ENCODE measurements at regions not wholly inside any gene's neighbourhood (a gene's known extent, or its start where the extent isn't known, plus 50 kb on each side); places are given as distances from the start of the nearest gene placed in this dataset.

DNA sequence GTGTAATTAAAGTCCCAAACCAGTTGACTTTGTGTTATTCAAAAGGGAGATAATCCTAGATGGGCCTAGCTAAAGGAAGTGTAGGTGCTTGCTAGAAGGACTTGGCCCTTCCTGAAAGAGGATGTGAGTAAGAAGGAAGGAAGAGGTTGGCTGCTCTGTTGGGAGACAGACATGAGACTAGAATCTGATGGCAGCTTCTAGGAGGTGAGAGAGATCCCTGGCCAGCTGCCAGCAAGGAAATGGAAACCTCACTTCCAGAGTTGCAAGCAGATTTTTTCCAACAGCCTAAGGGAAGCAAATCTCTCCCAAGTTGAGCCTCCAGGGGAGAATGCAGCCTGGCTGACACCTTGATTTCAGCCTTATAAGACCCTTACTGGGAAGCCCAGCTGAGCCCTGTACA lies 368.4 kb upstream of the ZMIZ1 start:
- TF ChIP-seq ZNF274 (IDR thresholded peaks at IDR 0.05; ENCODE audit: low read depth, low read length) = no peak
- H3K4me3 ChIP-seq (ENCODE audit: low read length) = no peak overlapping the region

DNA sequence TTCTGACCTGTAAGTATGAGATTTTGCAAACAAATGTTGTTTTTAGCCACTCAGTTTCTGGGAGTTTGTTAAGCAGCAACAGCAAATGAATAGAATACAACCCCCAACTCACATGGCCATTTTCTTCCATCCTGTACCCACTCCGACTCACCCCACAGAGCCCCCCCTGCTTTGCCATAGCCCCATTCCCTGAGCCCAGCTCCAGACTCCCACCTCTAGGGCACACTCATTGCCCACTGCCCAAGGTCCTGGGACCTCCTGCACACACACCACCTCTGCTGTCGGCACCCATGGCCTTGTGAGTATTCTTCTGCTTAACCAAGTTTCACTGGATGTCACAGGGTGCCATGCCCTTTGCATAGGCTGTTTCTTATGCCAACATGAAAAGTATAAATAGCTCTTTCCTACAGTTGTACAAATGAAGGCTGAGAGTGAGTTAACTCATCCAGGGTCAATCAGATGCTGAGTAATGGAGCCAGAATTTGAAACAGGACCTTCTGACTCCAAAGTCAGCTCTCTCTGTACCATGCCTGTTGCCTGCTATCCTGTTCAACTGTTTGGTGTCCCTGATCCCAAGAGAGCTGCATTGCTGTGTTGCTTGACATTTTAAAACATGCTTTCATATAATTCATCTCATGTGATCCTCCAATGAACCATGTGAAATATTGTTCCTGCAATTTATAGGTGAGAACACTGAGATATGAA lies 367.8 kb upstream of the ZMIZ1 start:
- H3K4me3 ChIP-seq (ENCODE audit: low read length) = no peak overlapping the region
- no peak for TF ChIP-seq ZNF274 (IDR thresholded peaks at IDR 0.05; ENCODE audit: low read depth, low read length)

DNA sequence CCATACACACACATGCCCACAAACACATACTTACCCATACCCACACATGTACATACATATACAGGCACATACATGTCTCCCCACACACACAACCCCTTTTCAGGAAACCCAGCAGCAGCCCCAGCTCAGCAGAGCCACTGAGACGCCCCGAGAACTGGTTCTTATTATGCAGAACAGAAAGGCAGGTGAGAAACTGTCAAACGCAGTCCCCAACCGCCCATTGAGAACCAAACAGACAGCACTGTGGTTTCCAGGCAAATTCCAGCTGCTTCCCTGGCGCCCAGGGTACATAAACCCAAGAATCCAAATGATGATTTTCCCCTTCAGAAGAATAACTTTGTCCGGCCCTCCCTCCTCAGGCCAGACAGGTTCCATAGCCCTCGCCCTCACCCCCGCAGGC lies 366.6 kb upstream of the ZMIZ1 start:
- H3K4me3 ChIP-seq (ENCODE audit: low read length) = no peak overlapping the region
- TF ChIP-seq ZNF274 (IDR thresholded peaks at IDR 0.05; ENCODE audit: low read depth, low read length) = no peak

DNA sequence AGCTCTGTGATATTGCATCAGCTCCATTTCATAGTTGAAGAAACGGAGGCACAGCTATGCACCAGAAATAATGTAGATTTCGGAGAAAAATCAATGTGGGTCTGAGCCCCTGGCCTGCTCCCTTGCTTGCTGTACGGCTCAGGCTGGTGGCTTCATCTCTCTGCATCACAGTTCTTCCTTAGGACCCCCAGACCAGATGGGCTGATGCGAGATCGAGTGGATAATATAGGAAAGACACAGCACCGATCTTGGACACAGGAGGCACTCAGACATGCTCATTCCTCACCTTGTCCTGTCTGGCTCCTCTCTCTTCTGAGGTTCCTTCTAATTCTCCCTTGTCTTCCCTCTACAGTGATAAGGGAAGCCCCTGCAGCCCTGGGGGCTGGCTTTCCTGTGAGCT lies 365.9 kb upstream of the ZMIZ1 start:
- H3K4me3 ChIP-seq (ENCODE audit: low read length) = no peak overlapping the region
- no peak for TF ChIP-seq ZNF274 (IDR thresholded peaks at IDR 0.05; ENCODE audit: low read depth, low read length)

DNA sequence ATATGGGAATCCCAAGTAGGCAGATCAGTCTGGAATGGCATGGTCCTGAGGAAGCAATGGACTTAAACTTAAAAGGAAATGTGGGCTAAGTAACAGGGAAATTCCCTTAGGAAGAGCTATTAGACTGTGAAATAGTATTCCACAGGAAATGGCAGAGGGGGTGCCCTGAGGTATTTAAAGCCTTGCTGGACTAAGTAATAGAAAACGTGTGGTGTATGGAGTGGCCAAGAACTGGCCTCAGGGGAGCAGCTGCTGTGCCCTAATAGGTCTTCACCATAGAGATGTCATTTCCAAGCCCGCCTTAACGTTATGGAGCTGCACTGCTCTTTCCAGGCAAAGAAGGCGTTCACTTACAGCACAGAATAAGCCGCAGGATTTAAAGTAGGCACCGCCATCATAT lies 365.2 kb upstream of the ZMIZ1 start:
- TF ChIP-seq ZNF274 (IDR thresholded peaks at IDR 0.05; ENCODE audit: low read depth, low read length) = no peak
- no peak overlapping the region for H3K4me3 ChIP-seq (ENCODE audit: low read length)

DNA sequence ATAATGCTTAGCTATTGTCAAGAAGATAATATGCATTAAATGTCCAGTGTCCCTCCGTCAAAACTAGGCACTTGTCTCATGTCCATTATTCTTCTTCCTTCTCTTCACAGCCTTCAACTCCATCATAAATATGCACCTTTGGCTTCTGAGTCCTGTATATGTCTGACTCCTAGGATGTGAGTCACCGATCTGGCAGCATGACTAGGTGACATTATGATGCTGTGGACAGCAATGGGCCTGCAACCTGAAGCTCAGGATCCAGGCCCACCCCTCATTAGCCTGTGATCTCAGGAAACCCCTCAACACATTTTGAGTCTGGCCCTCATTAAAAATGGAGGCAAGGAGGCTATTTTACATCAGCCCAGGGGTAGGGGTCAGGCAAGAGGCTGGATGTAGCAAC lies 362.5 kb upstream of the ZMIZ1 start:
- TF ChIP-seq ZNF274 (IDR thresholded peaks at IDR 0.05; ENCODE audit: low read depth, low read length) = no peak

DNA sequence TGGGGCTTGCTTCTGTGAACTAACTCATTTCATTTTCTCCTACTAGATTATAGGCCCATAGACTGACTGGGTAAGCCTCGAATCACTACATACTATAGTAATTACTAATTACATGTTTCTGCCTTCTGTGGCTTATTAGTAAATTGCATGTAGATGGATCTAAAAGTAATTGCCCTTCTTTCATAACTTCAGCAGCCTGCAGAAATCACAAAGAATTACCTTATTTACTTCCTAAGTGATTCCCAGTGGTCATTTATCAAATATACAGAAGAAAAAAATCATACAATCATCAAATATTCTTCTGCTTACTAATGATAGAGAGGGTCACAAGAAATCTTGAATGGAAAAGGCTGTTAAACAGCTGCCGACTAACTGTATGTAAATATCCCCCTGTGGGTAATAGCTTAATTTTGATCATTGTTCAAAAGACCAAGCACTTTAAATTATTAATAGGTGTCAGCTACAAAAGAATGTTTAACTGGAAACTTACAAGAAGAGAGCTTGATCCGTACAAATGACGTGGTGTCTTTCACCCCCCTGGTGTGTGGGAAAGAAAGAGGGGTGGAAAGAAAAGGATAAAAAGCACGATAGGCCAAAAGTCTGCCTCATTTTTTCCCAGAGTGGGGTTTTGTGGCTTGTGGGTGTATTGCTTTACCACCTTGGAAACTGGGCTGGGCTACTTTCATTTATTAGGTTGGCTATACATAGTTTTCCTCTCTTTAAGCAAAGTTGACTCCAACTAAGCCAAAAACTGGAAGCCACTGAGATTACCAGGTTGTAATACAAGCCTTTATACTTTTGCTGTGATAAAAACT lies 361.8 kb upstream of the ZMIZ1 start:
- H3K4me3 ChIP-seq (ENCODE audit: low read length) = no peak overlapping the region
- TF ChIP-seq ZNF274 (IDR thresholded peaks at IDR 0.05; ENCODE audit: low read depth, low read length) = no peak

More for the DNA sequence above, 362.5 kb upstream of the ZMIZ1 start:
- H3K4me3 ChIP-seq (ENCODE audit: low read length) = no peak overlapping the region

DNA sequence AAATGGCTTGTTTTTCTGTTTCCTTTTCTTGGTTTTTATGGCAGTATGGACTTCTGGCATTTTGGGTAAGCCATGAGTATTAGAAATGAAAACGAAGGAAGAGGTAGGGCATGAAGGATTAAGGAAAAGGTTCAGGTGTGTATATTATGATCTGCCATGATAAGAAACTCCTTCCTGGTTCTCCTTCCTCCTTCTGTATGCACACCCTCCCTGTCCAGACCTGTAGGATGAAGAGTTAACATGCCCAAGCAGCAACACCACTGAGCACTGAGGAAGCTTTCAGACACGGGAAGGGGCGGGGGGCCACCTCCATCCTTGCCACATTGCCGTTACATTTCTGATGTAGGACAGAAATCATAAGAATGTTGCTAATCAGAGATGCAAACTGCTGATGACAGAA lies 361.0 kb upstream of the ZMIZ1 start:
- TF ChIP-seq ZNF274 (IDR thresholded peaks at IDR 0.05; ENCODE audit: low read depth, low read length) = no peak
- H3K4me3 ChIP-seq (ENCODE audit: low read length) = no peak overlapping the region

DNA sequence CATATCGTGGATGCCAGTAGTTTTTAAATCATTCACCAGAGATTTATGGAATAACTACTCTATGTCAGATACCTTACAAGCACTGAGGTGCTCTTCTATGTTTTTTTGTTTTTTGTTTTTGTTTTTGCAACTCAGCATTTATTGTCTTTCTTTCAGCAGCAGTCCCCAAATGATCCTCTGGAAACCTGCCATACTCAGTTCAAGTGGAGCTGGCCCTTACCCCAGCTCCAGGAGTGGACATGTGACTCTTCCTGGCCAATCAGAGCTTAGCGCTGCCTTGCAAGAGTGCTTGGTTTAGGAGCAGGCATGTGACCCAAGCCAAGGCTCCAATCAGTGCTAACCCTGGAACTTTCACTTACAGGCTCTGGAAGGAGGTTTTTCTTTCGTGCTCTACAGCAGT lies 356.6 kb upstream of the ZMIZ1 start:
- no peak for TF ChIP-seq ZNF274 (IDR thresholded peaks at IDR 0.05; ENCODE audit: low read depth, low read length)
- H3K4me3 ChIP-seq (ENCODE audit: low read length) = no peak overlapping the region

DNA sequence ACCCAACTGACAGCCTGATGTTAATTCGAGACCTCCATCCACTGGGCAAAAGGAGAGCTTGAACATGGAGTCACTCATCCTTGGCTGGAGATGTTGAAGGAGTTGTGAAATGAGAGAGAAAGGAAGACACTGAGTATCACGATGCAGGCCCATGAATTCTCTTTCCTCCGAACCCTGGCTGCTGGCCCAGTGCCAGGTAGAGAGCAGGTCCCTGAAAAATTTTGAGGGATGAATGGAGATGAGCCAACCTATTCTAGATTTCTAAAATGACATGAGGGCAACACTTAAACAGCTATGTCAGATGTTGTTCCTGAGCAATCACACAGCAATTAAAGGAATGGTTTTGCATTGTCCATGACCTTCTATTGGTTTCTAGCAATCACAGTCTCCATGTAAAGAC lies 355.1 kb upstream of the ZMIZ1 start:
- no peak for TF ChIP-seq ZNF274 (IDR thresholded peaks at IDR 0.05; ENCODE audit: low read depth, low read length)
- H3K4me3 ChIP-seq (ENCODE audit: low read length) = no peak overlapping the region

DNA sequence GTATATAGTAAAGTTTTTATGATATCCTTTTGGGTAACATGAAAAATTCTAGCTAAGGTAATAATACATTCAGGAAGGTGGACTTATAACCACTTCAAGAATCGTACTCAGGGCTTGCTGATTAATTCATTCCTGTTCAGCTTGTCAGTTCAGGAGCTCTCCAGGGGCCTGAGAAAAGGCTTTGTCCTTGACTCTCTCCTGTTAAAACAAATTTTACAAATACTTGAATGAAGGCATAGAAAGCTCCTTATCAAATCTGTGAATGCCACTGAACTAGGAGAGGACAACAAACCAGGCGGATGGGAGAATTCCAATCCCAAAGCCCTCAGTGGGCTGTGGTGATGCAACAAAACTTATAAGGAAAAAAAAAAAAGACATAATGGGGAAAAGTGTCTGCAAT lies 354.5 kb upstream of the ZMIZ1 start:
- TF ChIP-seq ZNF274 (IDR thresholded peaks at IDR 0.05; ENCODE audit: low read depth, low read length) = no peak
- H3K4me3 ChIP-seq (ENCODE audit: low read length) = no peak overlapping the region

DNA sequence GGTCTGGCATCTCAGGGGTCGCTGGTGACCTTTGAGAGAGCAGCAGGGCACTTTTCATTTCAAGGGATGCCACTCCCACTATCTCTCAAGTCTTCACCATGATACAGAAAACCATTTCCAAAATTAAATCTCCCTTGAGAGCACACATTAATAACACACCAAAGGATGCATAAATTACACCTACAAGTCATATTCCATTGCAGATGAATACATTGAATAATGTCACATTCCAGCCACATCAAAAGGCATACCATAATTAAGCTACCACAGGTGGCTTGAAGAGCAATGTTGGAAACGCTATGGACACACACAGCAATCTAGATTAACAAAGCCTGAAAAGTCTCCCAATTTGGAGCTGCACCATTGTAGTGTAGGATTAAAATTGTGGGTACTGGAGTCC lies 353.3 kb upstream of the ZMIZ1 start:
- no peak for TF ChIP-seq ZNF274 (IDR thresholded peaks at IDR 0.05; ENCODE audit: low read depth, low read length)
- H3K4me3 ChIP-seq (ENCODE audit: low read length) = no peak overlapping the region

DNA sequence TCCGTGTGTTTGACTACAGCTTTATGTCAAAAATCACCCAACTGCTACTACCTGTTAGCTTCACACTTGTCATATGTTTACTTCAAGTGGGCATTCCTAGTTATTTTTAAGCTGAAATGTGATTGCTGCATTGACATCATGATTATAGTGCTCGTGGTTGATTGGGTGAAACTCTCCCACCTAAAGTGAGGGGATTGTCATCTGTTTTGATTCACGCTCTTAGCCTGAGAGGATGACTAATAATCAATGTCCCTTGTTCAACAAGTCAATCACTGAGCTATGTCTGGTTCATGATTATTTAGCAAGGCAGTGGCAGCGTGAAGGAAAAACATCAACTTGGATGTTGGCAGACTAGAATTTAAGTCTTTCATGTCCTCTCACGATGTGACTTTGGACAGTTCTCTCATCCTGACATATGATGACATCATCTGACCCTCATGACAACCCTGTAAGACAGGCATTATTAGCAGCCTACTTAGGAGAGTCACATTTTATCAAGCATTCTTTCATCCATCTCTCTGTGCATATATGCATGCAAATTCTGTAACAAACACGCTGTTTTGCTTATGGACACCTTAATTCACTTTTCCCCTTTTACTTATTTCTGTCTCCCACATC lies 352.6 kb upstream of the ZMIZ1 start:
- no peak overlapping the region for H3K4me3 ChIP-seq (ENCODE audit: low read length)
- no peak for TF ChIP-seq ZNF274 (IDR thresholded peaks at IDR 0.05; ENCODE audit: low read depth, low read length)

DNA sequence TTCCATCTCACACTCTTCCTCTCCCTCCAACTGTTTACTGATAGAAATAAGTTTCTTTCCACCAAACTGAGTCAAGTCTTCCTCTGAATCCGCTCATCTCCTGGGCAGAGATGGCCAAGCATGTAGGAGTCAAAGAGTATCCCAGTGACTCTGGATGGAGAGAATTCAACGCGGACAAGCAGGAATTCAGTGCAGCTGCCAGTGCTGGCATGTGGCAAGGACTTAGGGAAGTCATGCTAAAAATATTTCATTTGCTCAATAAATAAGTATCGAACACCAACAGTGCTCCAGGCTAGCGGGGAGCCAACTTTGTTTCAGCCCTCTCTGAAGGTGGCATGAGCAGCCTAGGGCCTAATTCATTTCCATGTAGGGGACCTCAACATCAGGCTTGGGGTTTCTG lies 351.6 kb upstream of the ZMIZ1 start:
- no peak overlapping the region for H3K4me3 ChIP-seq (ENCODE audit: low read length)
- no peak for TF ChIP-seq ZNF274 (IDR thresholded peaks at IDR 0.05; ENCODE audit: low read depth, low read length)

DNA sequence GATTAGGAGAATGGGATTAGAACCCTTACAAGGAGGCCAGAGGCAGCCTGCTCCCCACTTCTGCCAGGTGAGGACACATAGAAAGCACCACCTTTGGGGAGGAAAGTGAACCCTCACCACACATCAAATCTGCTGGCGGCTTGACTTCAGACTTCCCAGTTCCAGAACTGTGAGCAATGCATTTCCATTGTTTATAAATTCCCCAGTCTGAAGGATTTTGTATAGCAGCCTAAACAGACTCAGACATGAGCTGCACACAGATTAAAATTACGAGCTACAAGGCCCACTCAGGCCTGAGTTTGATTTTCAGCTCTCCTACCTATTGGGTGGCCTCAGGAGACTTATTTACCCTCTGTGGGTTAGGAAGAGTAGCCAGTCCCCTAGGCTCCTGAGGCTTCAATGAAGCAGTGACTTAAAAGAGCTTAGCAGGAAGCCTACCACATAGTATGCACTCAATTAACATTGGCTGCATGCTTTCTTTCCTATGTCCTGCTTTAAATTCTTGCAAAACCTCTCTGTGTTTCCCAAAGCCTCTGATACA lies 350.7 kb upstream of the ZMIZ1 start:
- H3K4me3 ChIP-seq (ENCODE audit: low read length) = no peak overlapping the region

More for the DNA sequence above, 350.7 kb upstream of the ZMIZ1 start:
- TF ChIP-seq ZNF274 (IDR thresholded peaks at IDR 0.05; ENCODE audit: low read depth, low read length) = no peak

Data from GM08714 (cell line).